Fibroblast of peridontal ligament (primary cell): ENCODE measurements at regions not wholly inside any gene's neighbourhood (a gene's known extent, or its start where the extent isn't known, plus 50 kb on each side); places are given as distances from the start of the nearest gene placed in this dataset.
"Not testable (repeated sequence)": the region's sequence is repeated elsewhere in the genome, so short reads cannot be mapped to it uniquely, and the experiment has no call there.

Experiments used
- DNase-seq: peaks from one replicate; pipeline ENCODE4 v3.0.0-alpha.2; 2010; ENCODE audit errors: extremely low read depth

DNA sequence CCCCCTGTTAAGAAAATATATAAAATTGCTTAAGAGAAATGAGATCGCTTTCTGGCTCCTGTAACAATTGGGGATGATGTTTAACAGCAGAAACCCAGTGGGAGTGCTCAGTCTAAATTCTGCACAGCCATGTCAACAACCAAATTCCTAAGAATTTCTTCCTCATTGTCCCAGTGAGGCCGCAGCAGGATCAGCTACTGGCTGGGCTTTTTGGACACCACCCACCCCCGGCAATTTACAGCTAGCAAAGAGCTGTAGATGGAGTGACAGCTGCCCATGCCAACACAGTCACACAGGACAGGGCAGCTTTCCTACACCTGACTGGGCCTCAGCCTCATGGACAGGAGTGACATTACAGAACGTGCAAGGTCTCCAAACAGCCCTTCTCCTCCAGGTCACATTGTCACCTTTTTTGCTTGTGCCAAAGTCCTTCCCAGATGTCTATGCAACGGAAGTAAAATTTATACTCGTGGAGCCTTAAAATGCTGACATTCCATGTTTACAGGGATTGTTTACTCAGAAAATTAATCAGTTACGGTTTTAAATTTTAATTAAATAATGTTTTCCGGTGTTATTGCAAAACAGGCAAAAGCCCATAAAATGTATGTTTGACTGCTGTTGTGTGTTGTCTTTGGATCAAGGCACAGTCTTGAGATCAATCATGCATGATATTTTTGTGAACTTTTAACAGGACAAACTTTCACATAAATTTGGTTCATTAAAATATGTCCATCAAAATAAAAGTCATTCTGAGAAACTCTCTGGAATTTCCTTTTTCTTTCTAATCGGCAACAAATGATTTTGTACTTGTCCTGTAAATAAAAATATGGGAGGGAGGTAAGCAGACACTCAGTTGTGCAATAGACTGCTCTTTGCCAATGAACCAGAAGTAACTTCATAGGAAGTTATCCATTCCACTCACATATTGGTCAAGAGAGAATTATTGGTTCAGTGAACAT, 943.2 kb downstream of the MCTP2 start:
- no peak for DNase-seq

GRCh38 chr15:95175914-95176658, 944.7 kb downstream of the MCTP2 start:
- no peak for DNase-seq

DNA sequence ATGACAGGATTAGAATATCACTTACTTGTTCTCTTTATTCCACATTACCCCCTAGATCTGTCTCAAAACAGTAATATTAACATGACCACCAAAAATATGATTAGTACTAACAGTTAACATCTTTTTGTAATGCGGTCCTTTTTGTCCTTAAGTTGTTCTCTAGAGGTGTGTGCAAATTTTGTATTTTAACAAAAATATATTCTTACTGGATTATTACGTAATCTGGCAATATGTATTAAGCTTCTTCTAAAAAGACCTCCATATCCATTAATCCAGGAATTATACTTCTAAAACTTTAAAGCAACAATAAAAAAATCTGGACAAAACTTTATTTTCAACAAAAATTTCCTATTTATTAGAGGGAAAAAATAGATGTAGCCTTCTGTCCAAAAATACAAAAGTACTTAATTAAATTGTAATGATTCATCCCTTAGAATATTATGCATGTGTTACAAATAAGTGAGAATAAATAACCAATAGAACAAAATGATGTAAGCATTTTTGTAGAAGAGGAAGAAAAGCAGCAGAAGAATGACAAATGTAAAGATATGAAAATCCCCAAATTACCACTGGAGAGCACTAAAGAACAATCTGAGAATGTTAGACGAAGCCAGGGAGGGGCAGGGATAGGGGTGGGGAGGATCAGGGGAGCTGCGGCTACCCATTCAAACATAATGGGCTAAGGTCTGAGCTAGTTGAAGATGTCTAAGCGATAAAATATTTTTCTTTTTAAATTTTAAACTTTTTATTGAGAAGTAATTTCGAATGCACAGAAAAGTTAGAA, 945.6 kb downstream of the MCTP2 start:
- DNase-seq = no peak

- DNase-seq = no peak
These were observed 949.2 kb downstream of the MCTP2 start for GRCh38 chr15:95180530-95180929.

DNA sequence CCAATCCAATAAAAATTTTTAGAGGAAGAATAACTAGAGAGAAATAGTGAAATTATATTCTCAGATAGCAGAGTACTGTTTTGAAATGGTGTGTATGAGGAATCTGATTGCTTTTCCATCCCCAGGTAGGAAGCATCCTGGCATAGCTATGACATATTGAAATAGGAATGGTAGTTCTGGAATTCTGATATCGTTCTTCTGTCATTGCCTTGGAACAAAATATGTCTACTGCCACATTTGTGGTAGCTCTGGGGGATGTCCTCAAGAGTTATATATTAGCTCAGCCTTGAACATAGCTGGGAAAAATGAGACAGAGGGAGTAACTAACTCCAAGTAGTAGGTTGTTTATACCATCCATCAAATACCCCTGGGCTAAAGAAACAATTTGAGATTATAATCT, 950.7 kb downstream of the MCTP2 start:
- DNase-seq = no peak

DNA sequence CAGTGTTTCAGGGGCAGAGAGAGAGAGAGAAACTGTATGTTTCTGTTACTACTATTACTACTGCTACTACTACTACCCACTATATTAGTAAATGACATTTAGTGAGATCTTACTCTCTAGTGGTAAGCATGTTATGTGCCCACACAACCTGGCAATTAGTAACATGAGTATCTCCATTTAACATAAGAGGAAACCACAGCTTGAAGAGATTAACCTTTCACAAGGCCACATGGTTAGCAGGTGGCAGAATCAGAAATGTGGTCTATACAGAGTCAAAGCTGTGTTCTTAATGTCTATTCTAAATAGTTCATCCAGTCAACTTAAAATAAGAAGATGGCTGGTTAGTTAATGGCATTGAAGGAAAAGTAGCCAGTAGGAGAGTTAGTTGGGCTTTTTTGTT, 961.6 kb downstream of the MCTP2 start:
- no peak for DNase-seq

GRCh38 chr15:95194746-95195145, 963.4 kb downstream of the MCTP2 start:
- no peak for DNase-seq

DNA sequence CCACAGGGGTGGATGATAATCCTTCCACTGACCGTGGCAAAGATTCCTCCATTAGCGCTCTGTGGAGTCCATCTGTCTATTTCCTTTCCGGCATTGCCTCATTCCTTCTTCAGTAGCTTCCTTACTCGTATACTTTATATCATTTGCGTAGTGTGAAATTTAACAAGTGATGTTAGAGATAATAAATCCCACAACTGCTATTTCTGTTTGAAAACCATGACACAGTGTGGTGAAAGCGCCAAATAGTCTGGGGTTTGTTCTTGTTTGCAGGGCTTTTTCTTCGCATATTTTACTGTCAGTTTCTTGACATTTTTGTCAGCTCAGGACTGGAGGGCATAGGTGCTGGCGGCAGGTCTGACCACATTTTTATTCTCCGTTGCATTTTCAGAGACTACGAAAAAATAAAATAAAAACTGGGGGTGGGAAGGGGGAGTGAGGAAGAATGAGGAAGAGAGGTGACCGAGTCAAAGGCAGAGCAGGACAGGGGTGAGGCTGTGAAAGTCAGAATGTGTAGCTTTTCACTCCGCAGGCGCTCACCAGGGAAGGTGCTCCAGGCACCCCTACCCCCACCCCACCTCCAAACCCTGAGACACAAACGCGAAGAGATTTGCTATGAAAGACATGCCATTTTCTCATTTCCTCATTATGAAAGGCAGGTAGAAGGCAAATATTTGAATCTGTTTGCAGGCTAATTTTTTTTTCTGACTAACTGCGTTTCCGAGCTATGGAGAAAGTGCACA, 965.0 kb downstream of the MCTP2 start:
- no peak for DNase-seq

DNA sequence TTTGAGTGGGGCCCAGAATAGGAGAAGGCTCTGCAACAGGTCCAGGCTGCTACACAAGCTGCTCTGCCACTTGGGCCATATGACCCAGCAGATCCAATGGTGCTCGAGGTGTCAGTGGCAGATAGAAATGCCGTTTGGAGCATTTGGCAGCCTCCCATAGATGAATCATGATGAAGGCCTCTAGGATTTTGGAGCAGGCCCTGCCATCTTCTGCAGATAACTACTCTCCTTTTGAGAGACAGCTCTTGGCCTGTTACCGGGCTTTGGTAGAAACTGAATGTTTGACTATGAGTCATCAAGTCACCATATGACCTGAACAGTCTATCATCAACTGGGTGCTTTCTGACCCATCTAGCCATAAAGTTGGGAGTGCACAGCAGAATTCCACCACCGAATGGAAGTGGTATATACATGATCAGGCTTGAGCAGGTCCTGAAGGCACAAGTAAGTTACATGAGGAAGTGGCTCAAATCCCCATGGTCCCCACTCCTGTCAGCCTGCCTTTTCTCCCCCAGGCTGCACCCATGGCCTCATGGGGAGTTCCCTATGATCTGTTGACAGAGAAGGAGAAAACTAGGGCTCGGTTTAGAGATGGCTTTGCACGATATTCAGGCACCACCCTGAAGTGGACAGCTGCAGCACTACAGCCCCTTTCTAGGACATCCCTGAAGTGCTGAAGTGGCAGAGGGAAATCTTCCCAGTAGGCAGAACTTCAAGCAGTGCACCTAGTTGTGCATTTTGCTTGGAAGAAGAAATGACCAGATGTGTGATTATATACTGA, 971.4 kb downstream of the MCTP2 start:
- DNase-seq = no peak

DNA sequence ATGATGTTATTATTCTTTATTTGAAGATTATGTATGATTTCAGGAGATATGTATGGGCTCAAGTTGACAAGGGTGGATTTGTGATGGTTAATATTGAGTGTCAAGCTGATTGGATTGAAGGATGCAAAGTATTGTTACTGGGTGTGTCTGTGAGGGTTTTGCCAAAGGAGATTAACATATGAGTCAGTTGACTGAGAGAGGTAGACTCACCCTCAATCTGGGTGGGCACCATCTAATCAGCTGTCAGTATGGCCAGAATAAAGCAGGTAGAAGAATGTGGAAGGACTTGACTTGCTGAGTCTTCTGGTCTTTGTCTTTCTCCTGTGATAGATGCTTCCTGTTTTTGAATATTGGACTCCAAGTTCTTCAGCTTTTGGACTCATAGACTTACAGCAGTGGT, 973.7 kb downstream of the MCTP2 start:
- DNase-seq = no peak

- not testable (repeated sequence) for DNase-seq
These were observed 974.5 kb downstream of the MCTP2 start for GRCh38 chr15:95205830-95206229.

DNA sequence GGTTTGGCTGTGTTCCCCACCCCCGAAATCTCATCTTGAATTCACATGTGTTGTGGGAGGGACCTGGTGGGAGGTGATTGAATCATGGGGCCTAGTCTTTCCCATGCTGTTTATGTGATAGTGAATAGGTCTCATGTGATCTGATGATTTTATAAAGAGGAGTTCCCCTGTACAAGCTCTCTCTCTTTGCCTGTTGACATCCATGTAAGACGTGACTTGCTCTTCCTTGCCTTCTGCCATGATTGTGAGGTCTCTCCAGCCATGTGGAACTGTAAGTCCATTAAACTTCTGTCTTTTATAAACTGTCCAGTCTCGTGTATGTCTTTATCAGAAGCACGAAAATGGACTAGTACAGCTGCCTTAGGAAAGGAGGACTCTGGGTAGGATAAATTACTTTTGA, 976.7 kb downstream of the MCTP2 start:
- no peak for DNase-seq

GRCh38 chr15:95208988-95209387, 977.6 kb downstream of the MCTP2 start:
- no peak for DNase-seq

GRCh38 chr15:95210436-95210981, 979.1 kb downstream of the MCTP2 start:
- no peak for DNase-seq

GRCh38 chr15:95215017-95215416, 983.7 kb downstream of the MCTP2 start:
- no peak for DNase-seq

DNA sequence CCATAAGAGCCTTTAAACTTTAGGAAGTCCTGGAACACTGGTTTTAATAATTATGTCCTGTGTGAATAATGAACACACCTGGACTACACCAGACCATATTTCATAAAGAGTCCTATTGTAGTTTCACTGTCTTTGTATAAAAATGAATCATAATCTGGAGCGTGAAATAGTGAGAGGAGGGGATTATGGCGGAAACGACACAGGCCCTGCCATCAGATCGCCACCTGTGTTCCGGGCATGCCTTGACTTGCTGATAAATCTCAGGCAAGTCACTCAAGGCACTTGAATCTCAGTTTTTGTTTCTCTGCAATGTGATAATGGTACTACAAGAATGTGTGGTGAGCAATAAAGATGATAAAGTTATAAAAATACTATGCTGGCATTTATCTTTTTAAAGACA, 995.5 kb downstream of the MCTP2 start:
- DNase-seq = no peak

GRCh38 chr15:95227235-95227634, 995.9 kb downstream of the MCTP2 start:
- no peak for DNase-seq

DNA sequence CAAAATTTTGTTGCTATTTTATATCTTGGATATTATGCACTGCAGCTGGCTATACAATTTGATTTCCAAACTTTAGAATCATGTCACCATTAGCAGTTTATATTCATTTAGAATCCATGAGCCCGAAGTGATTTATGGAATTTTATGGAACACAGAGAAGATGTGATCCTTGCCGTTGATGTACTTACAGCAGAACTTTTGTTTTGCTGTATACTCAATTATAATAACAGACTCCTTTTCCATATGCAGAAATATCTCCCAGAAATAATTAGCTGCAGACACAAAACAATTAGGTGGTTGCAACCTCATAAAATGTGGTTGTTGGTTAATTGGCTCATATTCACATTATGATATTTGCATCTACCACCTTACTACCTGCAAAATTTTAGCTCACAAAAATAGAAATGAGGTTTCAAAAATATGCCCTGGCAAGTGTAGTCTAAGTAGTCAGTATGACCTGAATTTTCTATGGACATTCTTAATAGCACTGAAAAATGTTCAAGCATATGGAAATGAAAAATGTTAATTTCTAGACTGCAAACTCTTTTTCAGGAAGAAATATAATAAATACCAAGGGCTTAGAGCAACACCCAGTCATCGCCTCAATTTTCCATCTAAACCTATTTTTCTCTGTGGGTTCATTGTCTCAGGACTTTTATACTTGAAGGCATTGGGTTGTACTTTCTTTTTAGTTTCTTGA, 997.6 kb downstream of the MCTP2 start:
- no peak for DNase-seq

- DNase-seq = no peak
These were observed 1003.7 kb downstream of the MCTP2 start for GRCh38 chr15:95235033-95235432.
